ENCODE measurements at regions not wholly inside any gene's neighbourhood (a gene's known extent, or its start where the extent isn't known, plus 50 kb on each side); places are given as distances from the start of the nearest gene placed in this dataset.

- FAIRE-seq, result no peak
These were observed 226.5 kb downstream of the PTPRC start for GRCh38 chr1:198865319-198865718.

DNA sequence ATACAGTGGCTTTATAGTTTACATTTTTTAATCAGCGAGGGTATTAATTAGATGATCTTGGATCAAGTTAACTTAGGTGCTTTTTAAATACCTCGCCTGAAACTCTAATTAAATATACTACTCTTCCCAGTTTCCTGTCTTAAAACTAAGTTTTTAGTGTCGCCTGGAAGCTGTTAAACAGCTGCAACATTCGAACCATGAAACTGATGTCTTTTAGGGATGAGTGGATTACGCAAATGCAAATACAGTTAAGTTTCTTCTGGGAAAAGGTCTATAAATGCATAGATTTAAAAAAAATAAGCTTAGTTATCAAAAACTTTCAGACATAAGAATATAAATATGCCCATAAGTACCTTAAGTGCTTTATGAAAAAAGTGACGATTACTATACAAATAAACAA is 228.3 kb downstream of the PTPRC start:
- FAIRE-seq, result no peak

GRCh38 chr1:198873696-198874230 is 234.9 kb downstream of the PTPRC start:
- no peak for FAIRE-seq

- no peak for FAIRE-seq
These were observed 237.6 kb downstream of the PTPRC start for GRCh38 chr1:198876371-198876871.

- no peak for FAIRE-seq
These were observed 239.7 kb downstream of the PTPRC start for GRCh38 chr1:198878566-198878965.

DNA sequence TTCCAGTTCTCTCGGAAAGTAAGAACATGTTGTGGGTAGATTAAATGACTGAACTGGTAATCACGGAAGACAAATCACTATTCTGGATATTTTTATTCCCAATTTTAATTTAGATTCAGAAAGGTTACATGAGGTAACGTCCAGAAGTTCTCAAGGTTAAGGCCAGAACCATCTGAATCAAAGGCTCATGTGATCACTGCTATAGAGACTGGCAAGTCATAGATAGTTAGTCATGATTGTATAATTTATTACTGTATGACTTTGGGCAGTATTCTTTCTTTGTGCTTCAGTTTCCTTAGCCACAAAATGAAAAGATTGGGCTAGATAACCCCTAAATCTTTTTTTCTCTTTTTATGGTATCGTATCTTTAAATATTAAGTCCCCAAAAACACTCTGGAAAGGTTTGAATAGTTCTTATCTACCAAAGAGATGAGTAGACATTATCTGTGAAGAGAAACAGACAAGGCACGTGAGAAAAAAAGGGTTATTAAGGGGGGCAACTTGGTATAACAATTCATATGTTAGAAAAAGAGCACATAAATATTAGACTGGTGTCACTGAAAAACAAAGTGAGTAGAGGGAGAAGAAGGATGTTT is 241.0 kb downstream of the PTPRC start:
- no peak for FAIRE-seq

GRCh38 chr1:198880397-198880796 is 241.6 kb downstream of the PTPRC start:
- FAIRE-seq, result no peak

- FAIRE-seq, result no peak
These were observed 242.2 kb downstream of the PTPRC start for GRCh38 chr1:198880818-198881597.

GRCh38 chr1:198883184-198883583 is 244.3 kb downstream of the PTPRC start:
- FAIRE-seq, result no peak

GRCh38 chr1:198887866-198888265 is 249.0 kb downstream of the PTPRC start:
- no peak for FAIRE-seq

DNA sequence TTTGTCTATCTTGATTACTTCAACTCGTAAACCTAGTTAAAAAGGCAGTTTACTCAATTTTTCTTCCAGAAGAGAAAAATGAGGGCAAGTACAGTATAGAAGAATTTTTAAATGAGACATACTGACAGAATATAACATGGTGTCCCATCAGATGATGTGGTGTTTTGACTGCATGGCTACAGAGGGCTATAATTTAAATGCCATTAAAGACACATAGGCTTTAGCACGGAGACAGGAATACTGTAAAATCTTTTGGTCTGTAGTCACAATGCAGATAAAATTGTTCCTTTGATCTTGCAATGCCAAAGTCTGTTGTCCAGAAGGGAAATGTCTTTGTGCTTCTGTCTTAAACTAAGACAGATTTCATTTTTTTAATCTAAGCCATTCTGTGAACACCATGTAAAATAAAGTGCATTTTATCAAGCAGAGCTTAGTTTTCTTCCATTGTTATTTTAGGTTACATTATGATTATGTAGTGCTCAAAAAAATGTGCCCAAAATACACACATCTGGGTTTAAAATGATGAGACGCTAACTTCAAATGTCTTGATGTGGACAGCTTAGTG is 249.6 kb downstream of the PTPRC start:
- no peak for FAIRE-seq

GRCh38 chr1:198889101-198889500 is 250.3 kb downstream of the PTPRC start:
- no peak for FAIRE-seq

DNA sequence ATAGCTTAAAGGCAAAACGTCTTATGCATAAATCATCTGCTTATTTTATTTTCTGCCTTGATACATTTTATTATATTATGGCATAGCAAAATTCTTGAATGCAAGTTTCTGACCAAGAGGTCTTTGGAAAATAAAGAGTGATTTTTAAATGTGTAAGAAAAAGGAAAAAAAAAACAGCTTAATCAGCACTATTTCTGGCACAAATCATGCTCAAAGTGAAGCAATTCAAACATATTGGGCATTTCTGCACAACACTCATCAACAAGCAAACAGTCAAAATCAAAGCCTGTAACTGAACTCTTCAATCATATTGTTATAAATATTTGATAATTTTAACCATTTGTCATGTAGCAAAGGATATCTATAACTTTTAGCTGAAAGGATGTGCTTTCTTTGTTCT is 250.9 kb downstream of the PTPRC start:
- no peak for FAIRE-seq

- FAIRE-seq, result no peak
These were observed 251.5 kb downstream of the PTPRC start for GRCh38 chr1:198890214-198890930.

GRCh38 chr1:198892065-198892464 is 253.2 kb downstream of the PTPRC start:
- no peak for FAIRE-seq

- no peak for FAIRE-seq
These were observed 254.3 kb downstream of the PTPRC start for GRCh38 chr1:198893141-198893540.

DNA sequence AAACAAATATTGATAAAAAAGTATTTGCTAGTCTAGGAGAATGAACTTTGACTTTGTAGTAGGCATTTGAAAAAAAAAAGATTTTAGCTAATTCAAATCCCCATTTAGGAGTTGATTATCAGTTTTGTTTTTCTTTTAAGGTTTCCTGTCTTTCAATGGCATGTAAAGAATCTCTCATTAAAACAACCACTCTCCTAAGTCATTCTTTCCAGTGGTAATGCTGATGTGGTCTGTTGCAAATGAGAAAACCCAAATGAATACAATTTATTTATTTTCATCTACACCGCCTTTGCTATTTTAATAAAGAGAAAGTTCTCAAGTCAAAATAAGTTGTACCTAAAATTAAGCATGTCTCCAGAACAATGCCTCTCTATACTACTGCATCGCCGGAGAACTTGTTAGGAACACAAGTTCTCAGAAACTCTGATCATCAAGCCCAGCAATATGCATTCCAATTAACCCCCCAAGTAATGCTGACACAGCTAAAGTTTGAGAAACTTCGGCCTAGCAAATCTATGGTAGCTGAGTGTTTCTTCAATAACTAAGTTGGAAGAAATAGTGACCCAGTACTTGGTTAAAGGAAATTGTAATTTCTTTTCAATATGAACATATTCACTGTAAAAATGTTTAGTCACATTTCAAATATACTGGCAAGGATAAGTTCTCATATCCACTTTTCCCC is 255.1 kb downstream of the PTPRC start:
- FAIRE-seq, result no peak

- FAIRE-seq, result no peak
These were observed 262.4 kb downstream of the PTPRC start for GRCh38 chr1:198901266-198901665.

DNA sequence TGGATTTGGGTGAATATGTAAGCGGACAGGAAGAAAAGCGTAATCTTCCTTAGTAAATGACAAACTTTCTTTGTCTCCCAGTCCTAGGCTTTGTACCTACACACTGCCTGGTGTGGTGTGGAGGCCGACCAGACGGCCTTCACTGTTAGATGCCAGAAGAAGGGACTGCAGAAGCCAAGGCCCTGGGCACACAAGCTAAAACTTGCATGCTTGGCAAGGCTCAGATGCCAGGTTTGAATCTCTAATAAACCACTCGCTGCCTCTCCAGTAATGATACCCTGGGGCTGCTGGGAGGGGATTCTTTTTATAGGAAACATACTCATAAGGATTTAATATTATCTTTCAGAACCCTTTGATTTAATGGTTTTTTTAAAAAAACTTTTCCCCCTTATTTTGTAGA is 263.8 kb downstream of the PTPRC start:
- no peak for FAIRE-seq

DNA sequence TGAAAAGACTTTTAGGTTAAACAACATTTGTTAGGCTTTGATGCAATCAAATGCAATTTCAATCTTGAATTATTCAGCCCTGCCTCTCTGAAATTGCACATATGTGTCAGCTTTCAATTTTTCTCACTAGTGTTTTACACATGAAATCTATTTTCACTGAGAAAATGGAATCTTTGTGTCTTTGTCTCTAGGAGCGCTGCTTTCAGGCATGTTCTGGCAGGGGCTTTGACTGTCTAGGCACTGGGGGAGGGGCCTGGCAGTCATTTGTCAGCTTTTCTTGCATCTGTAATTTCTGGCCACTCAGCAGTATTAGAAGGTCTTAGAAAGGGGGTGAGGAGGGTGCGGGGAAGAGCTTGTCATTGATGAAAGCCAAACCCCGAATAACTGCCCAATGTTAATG is 264.4 kb downstream of the PTPRC start:
- FAIRE-seq, result no peak

GRCh38 chr1:198903621-198904020 is 264.8 kb downstream of the PTPRC start:
- no peak for FAIRE-seq

GRCh38 chr1:198904321-198904720 is 265.5 kb downstream of the PTPRC start:
- no peak for FAIRE-seq
